HG03571 (cell line): ENCODE measurements at regions not wholly inside any gene's neighbourhood (a gene's known extent, or its start where the extent isn't known, plus 50 kb on each side); places are given as distances from the start of the nearest gene placed in this dataset.
"Not testable (repeated sequence)": the region's sequence is repeated elsewhere in the genome, so short reads cannot be mapped to it uniquely, and the experiment has no call there.

Experiments
- ATAC-seq: cut with Tn5 transposase; IDR thresholded peaks from one replicate; pipeline ENCODE4 v1.9.1; 2021; ENCODE audit not compliant: unreplicated experiment

GRCh38 chr6:140438346-140438735 is 1063.9 kb upstream of the CITED2 start:
- no peak for ATAC-seq

- ATAC-seq = no peak
These were observed 1063.3 kb upstream of the CITED2 start for GRCh38 chr6:140437619-140438345.

DNA sequence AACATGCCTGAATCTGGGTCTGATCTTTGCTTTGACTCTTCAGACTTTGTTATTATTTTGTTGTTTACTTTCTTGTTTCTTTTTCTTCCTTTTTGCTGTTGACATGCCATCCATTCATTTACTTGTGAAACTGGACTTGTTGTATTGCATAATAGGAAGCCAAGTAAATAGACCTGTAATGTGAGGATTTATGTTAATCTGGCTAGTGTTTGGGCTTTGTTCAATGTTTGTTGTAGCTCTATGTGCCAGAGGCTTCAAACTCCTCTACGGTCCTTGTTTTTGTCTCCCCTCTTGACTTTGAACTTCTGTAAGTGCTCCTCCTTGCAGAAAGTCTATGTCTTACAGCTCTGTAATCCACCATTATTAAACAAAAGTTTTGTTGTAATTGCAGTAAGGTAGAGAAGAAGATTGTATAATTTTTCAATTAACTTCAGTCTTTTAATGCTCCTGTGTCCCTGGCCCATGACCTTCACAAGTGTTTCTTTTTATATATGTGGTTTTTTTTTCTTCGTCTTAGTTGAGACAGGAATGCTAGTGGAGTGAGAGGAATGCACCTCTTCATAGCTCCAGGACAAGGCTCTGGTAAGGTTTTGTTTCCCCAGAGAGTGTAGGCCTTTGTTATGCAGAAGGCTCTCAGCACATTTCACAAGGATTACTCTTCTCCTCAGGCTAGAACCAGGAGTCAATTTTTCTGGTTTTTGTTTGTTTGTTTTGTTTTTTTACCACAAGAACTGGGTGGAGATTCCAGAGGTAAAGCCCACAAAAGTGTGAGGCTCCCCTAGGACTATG is 1061.8 kb upstream of the CITED2 start:
- ATAC-seq = no peak

- ATAC-seq = no peak
These were observed 1060.3 kb upstream of the CITED2 start for GRCh38 chr6:140434761-140435160.

DNA sequence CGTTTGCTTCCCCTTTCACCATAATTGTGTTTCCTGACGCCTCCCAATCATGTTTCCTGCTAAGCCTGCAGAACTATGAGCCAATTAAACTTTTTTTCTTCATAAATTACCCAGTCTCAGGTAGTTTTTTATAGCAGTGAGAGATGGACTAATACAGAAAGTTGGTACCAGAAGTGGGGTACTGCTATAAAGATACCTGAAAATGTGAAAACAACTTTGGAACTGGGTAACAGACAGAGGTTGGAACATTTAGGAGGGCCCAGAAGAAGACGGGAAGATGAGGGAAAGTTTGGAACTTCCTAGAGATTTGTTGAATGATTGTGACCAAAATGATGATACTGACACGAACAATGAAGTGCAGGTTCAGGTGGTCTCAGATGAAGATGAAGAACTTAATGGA is 1058.6 kb upstream of the CITED2 start:
- ATAC-seq = no peak

GRCh38 chr6:140427842-140428241 is 1053.4 kb upstream of the CITED2 start:
- ATAC-seq = no peak

DNA sequence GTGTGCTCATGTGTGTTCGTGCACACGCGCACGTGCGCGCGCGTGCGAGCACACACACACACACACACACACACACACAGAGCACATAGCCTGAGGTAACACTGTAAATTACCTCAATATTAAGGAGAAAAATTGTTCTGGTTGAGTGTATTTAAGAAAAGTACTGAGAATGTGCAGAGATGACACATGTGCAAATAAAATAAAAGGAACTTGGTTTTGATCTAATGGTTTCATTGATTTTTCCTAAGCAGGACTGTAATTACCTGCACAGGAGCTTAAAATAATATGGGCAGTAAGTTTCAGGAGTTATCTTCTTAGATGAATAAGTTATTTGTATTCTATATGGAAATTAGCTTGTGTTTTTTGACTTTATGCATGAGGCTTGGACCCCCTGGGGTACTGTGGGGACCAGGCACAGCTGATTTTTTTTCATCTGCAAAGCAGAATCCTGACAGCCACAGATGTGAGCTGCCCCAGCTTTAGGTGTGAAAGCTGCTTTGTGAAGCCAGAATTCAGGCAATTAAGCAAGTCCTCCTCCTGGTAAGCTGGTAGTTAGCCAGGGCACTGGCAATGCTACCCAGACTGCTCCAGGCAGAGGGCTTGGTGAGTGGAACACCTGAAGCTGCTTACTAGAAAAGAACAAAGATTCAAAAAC is 1040.6 kb upstream of the CITED2 start:
- no peak for ATAC-seq

DNA sequence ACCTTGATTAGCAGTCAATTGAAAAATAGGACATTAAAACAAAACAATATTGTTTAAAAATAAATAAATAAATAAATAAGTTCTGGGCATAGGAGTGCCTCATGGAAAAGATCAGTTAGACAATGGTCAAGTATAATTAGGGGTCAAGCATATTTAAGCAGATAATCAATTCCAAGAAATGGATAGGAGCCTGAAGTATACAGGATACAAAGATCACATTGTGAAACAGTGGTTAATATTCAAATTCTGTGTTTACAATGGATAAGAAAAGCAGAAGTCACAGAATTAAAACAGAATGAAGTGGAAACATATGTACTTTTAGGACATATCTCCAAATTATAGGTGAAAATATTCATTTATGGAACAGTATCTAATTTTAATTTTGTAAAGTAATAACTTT is 1028.6 kb upstream of the CITED2 start:
- no peak for ATAC-seq

GRCh38 chr6:140401761-140402160 is 1027.3 kb upstream of the CITED2 start:
- ATAC-seq = no peak

GRCh38 chr6:140398076-140398475 is 1023.6 kb upstream of the CITED2 start:
- no peak for ATAC-seq

GRCh38 chr6:140397106-140397505 is 1022.7 kb upstream of the CITED2 start:
- ATAC-seq = no peak

- no peak for ATAC-seq
These were observed 1019.5 kb upstream of the CITED2 start for GRCh38 chr6:140393665-140394540.

- ATAC-seq = no peak
These were observed 1014.4 kb upstream of the CITED2 start for GRCh38 chr6:140388815-140389214.

- ATAC-seq = no peak
These were observed 1013.8 kb upstream of the CITED2 start for GRCh38 chr6:140388192-140388802.

GRCh38 chr6:140385679-140386078 is 1011.2 kb upstream of the CITED2 start:
- ATAC-seq = no peak

GRCh38 chr6:140382355-140382754 is 1007.9 kb upstream of the CITED2 start:
- no peak for ATAC-seq

GRCh38 chr6:140380427-140381218 is 1006.2 kb upstream of the CITED2 start:
- ATAC-seq = no peak

- ATAC-seq = no peak
These were observed 1005.5 kb upstream of the CITED2 start for GRCh38 chr6:140379919-140380318.

- ATAC-seq = no peak
These were observed 1001.8 kb upstream of the CITED2 start for GRCh38 chr6:140376209-140376608.

DNA sequence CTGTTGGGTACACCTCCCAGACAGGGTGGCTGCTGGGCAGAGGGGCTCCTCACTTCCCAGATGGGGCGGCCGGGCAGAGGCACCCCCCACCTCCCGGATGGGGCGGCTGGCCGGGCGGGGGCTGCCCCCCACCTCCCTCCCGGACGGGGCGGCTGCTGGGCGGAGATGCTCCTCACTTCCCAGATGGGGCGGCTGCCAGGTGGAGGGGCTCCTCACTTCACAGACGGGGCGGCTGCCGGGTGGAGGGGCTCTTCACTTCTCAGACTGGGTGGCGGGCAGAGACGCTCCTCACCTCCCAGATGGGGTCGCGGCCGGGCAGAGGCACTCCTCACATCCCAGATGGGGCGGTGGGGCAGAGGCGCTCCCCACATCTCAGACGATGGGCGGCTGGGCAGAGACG is 999.3 kb upstream of the CITED2 start:
- not testable (repeated sequence) for ATAC-seq
